IPS-20b (cell line): ENCODE measurements at regions not wholly inside any gene's neighbourhood (a gene's known extent, or its start where the extent isn't known, plus 50 kb on each side); places are given as distances from the start of the nearest gene placed in this dataset.
"Not testable (repeated sequence)": the region's sequence is repeated elsewhere in the genome, so short reads cannot be mapped to it uniquely, and the experiment has no call there.

ENCODE experiments used
- H3K27ac ChIP-seq: one replicate; pipeline ENCODE4 v1.5.1; 2013; ENCODE audit warnings: low read length
- H3K27me3 ChIP-seq: 2 replicates; pipeline ENCODE4 v1.6.1; 2013; ENCODE audit warnings: mild to moderate bottlenecking, low read length, inconsistent platforms; ENCODE audit not compliant: insufficient read depth
- H3K36me3 ChIP-seq: 2 replicates; pipeline ENCODE4 v1.6.1; 2013; ENCODE audit warnings: low read depth, mild to moderate bottlenecking, inconsistent platforms, low read length, moderate library complexity; ENCODE audit not compliant: insufficient read depth
- H3K4me1 ChIP-seq: 2 replicates; pipeline ENCODE4 v1.6.1; 2013; ENCODE audit warnings: mild to moderate bottlenecking, control low read depth, inconsistent platforms, low read length, moderate library complexity; ENCODE audit not compliant: insufficient read depth
- H3K4me3 ChIP-seq: 2 replicates; pipeline ENCODE4 v1.5.1; 2013; ENCODE audit warnings: mild to moderate bottlenecking, low read length, inconsistent platforms
- H3K9ac ChIP-seq: 2 replicates; pipeline ENCODE4 v1.6.1; 2013; ENCODE audit warnings: low read depth, mild to moderate bottlenecking, inconsistent platforms, low read length, moderate library complexity
- H3K9me3 ChIP-seq: 2 replicates; pipeline ENCODE4 v1.6.1; 2013; ENCODE audit warnings: mild to moderate bottlenecking, low read depth, low read length, inconsistent platforms; ENCODE audit not compliant: insufficient read depth

DNA sequence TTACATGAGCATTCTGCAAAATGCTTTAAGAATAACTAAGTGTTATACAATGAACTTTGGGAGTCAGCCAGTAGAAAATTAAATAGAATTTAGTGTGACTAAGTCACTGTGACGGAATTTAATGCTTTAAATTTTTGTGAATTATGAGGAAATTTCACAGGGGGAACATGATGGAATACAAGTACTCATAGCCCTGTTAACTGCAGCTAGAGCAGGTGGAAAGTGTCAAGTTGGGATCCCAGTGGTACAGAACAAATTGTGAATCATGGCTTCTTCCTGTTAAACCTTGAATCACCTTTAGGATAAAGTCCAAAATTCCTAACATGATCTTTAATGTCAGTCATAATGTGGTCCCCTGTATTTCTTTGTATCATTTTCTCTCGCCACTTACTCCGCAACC, 212.2 kb upstream of the CENPE start:
- Histone ChIP-seq H3K4me1 (no peaks in the 10 kb centered on the region), H3K36me3 (no peaks in the 10 kb centered on the region), H3K27ac (no peak overlapping the region), H3K4me3 (no peak overlapping the region), H3K27me3 (no peaks in the 10 kb centered on the region), H3K9ac (no peak overlapping the region), H3K9me3 (no peaks in the 10 kb centered on the region)

DNA sequence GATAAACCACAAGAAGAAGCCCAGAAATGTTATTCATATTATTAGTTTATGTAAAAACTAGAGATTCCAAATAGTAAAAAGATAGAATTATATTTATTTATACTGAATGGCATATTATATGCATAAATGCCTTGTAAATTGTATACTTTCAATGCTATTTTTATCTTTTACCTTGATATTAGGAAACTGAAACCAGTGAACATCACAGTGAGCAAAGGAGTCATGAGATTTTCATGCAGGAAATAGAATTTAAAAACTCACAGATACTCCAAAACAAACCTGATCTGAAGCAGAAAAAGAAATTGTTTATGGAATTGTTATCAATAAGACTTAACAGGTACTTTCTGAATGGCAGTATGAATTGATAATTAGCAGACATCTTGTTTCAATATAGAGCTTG, 207.3 kb upstream of the CENPE start:
- H3K4me3 ChIP-seq: no peak overlapping the region
- no peaks in the 10 kb centered on the region for H3K9me3 ChIP-seq
- no peaks in the 10 kb centered on the region for H3K27me3 ChIP-seq
- no peak overlapping the region for H3K9ac ChIP-seq
- H3K36me3 ChIP-seq: no peaks in the 10 kb centered on the region
- H3K4me1 ChIP-seq: no peaks in the 10 kb centered on the region
- H3K27ac ChIP-seq: no peak overlapping the region

DNA sequence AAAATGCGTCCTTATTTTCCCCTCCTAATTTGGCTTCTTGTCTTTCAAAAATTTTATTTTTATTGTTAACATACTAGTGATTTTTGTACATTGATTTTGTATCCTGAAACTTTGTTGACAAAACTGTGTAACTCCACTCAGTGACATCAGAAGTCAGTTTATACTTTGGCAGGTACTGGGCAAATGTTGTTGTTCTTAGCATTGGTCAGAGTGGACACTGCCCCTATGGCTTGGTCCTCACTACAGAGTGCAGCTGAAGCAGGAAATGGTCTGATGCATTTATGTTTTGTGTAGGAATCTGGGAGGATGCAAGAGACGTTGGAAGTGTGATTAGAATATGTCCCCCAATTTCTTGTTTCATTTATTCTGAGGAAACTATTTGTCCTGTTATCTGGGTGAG, 205.5 kb upstream of the CENPE start:
- Histone ChIP-seq H3K36me3 (no peaks in the 10 kb centered on the region), H3K27ac (no peak overlapping the region), H3K4me3 (no peak overlapping the region), H3K9me3 (no peaks in the 10 kb centered on the region), H3K9ac (no peak overlapping the region), H3K4me1 (no peaks in the 10 kb centered on the region; the same call in 1 of the 2 replicates), H3K27me3 (no peaks in the 10 kb centered on the region)

DNA sequence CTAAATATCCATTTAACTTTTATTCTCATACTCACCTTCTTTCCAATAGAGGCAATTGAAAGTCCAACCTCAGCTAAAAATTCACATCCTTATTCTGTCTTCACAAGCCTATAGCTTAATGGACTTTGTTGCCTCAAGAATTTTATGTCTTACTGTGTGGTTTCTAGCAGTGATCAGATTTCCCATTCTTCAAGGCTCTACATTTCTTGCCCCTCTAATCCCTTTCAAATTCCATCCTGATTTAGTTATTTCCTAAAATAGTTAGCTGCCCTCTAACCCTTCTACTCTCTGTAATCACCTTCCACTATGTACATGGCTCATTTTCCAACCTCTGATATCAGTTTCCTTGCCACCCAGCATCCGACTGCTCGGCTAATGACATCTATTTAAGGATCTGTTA, 204.1 kb upstream of the CENPE start:
- no peaks in the 10 kb centered on the region for H3K27me3 ChIP-seq

GRCh38 chr4:103400405-103400804, 202.3 kb upstream of the CENPE start:
- Histone ChIP-seq H3K4me1 (no peaks in the 10 kb centered on the region; the same call in 1 of the 2 replicates), H3K27me3 (no peaks in the 10 kb centered on the region), H3K9me3 (no peaks in the 10 kb centered on the region), H3K36me3 (no peaks in the 10 kb centered on the region), H3K9ac (no peak overlapping the region), H3K27ac (no peak overlapping the region), H3K4me3 (no peak overlapping the region)

More for the DNA sequence above, 204.1 kb upstream of the CENPE start:
- H3K27ac ChIP-seq: no peak overlapping the region
- H3K4me3 ChIP-seq: no peak overlapping the region
- H3K4me1 ChIP-seq: no peaks in the 10 kb centered on the region; the same call in 1 of the 2 replicates
- no peaks in the 10 kb centered on the region for H3K9me3 ChIP-seq
- no peak overlapping the region for H3K9ac ChIP-seq
- H3K36me3 ChIP-seq: no peaks in the 10 kb centered on the region

- Histone ChIP-seq H3K4me1 (no peaks in the 10 kb centered on the region; the same call in 1 of the 2 replicates), H3K36me3 (no peaks in the 10 kb centered on the region), H3K9ac (no peak overlapping the region), H3K27me3 (no peaks in the 10 kb centered on the region), H3K9me3 (no peaks in the 10 kb centered on the region), H3K27ac (no peak overlapping the region), H3K4me3 (no peak overlapping the region)
Observed at GRCh38 chr4:103397541-103397940, 199.4 kb upstream of the CENPE start.

GRCh38 chr4:103387508-103388011, 189.4 kb upstream of the CENPE start:
- H3K4me1 ChIP-seq, H3K27ac ChIP-seq, H3K9ac ChIP-seq, H3K27me3 ChIP-seq, H3K36me3 ChIP-seq, H3K4me3 ChIP-seq, H3K9me3 ChIP-seq: not testable (repeated sequence)

GRCh38 chr4:103385565-103385964, 187.4 kb upstream of the CENPE start:
- H3K9ac ChIP-seq, H3K4me3 ChIP-seq, H3K9me3 ChIP-seq, H3K27me3 ChIP-seq, H3K4me1 ChIP-seq, H3K36me3 ChIP-seq, H3K27ac ChIP-seq: not testable (repeated sequence)

DNA sequence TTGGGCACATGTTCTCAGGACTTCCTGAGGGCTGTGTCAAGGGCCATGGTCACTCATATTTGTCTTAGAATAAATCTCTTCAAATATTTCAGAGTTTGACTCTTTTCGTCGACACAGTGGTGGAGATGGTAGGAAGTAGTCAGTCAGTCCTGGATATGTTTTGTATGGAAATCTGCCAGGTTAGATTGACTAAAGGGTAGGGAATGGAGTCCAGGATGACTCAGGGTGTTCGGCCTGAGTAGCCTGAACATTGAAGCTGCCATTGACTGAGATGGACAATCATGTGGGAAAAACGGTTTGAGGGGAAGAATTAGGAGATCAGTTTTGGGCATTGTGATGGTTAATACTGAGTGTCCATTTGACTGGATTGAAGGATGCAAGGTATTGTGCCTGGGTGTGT, 177.1 kb upstream of the CENPE start:
- H3K4me3 ChIP-seq: no peak overlapping the region
- no peak overlapping the region for H3K27ac ChIP-seq

GRCh38 chr4:103374758-103375157, 176.6 kb upstream of the CENPE start:
- Histone ChIP-seq H3K27me3 (0 out of 2 replicates have a peak, but pooled peaks cover 9% of the 10 kb centered on the region), H3K9ac (no peak overlapping the region), H3K4me3 (no peak overlapping the region), H3K9me3 (no peaks in the 10 kb centered on the region), H3K27ac (no peak overlapping the region), H3K4me1 (peaks cover 23% of the 10 kb centered on the region; the same call in 1 of the 2 replicates), H3K36me3 (no peaks in the 10 kb centered on the region)

More for the DNA sequence above, 177.1 kb upstream of the CENPE start:
- no peaks in the 10 kb centered on the region for H3K9me3 ChIP-seq
- H3K27me3 ChIP-seq: 0 out of 2 replicates have a peak, but pooled peaks cover 9% of the 10 kb centered on the region
- no peaks in the 10 kb centered on the region for H3K36me3 ChIP-seq
- peaks cover 23% of the 10 kb centered on the region; the same call in 1 of the 2 replicates for H3K4me1 ChIP-seq
- no peak overlapping the region for H3K9ac ChIP-seq

- Histone ChIP-seq H3K27me3 (0 out of 2 replicates have a peak, but pooled peaks cover 9% of the 10 kb centered on the region), H3K9me3 (no peaks in the 10 kb centered on the region), H3K4me3 (no peak overlapping the region), H3K9ac (no peak overlapping the region), H3K4me1 (peaks cover 23% of the 10 kb centered on the region; the same call in 1 of the 2 replicates), H3K36me3 (no peaks in the 10 kb centered on the region), H3K27ac (no peak overlapping the region)
Observed at GRCh38 chr4:103374306-103374705, 176.2 kb upstream of the CENPE start.

GRCh38 chr4:103372002-103372558, 173.9 kb upstream of the CENPE start:
- Histone ChIP-seq H3K27ac (no peak overlapping the region), H3K9me3 (no peaks in the 10 kb centered on the region), H3K4me3 (no peak overlapping the region), H3K9ac (no peak overlapping the region), H3K36me3 (no peaks in the 10 kb centered on the region), H3K27me3 (0 out of 2 replicates have a peak, but pooled peaks cover 9% of the 10 kb centered on the region), H3K4me1 (peaks cover 23% of the 10 kb centered on the region; the same call in 1 of the 2 replicates)
